ENCODE measurements at regions not wholly inside any gene's neighbourhood (a gene's known extent, or its start where the extent isn't known, plus 50 kb on each side); places are given as distances from the start of the nearest gene placed in this dataset.

DNA sequence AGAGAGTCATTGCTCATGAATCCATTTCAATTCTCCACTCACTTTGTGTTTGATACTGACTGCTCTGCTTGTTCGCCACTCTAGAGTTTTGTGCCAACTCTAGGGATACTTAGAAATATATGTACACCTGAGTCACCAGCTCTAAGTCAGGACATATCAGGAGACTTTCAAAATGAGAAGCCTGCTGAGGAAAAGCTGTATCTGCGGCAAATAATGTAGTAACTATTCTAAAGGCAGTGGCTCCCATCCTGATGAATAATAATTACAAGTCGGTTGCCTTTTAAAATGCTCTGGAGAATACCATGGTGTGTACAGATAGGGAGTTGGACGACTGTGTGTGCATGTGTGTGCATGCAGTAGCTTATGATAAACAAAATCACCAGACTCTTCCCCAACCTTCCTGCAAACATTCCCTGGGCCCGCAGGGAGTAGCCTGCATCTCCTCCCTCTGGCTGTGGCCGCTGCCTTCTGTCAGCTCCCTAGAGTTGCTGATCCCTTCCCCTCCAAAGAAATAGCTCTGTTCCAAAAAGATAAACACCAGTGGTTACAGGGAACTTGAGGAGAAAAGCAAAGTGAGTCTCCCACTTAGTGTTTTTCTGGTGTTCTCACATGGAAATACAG, 346.3 kb upstream of the UMPS start:
- no peak for DNase-seq (ENCODE audit: low read depth, low spot score)
- Histone ChIP-seq H3K27me3 (ENCODE audit: control insufficient read depth, insufficient read depth, low read length) (peaks cover 48% of the 10 kb centered on the region), H3K4me1 (ENCODE audit: control insufficient read depth, insufficient read depth, low read length) (no peaks in the 10 kb centered on the region), H3K27ac (ENCODE audit: low read length) (no peak overlapping the region), H3K36me3 (ENCODE audit: control insufficient read depth, insufficient read depth, low read length) (no peaks in the 10 kb centered on the region), H3K4me3 (ENCODE audit: low read depth in 2 of 2, low read length in 2 of 2) (no peak overlapping the region), H3K9me3 (ENCODE audit: control insufficient read depth, insufficient read depth, low read depth, low read length) (no peaks in the 10 kb centered on the region)
- no TSS peak for BruUV-seq (replicated peaks)
- in situ Hi-C loops (cut with HindIII; ENCODE audit: low pct_unique_long_range_greater_than_20kb, low sequenced_read_pairs): no loop called here
- intact Hi-C loops (cut with micrococcal nuclease; ENCODE audit: unreplicated experiment): no loop called here
- no peak for ATAC-seq
- no peak for TF ChIP-seq POLR2AphosphoS5 (IDR thresholded peaks at IDR 0.05; ENCODE audit: low read depth, low read length)
- TF ChIP-seq SIN3A (IDR thresholded peaks at IDR 0.05; ENCODE audit: borderline replicate concordance, insufficient read depth, low read depth, low read length): no peak
- no peak for TF ChIP-seq TCF7L2 (IDR thresholded peaks at IDR 0.05; ENCODE audit: low read depth, low read length)
- TF ChIP-seq, protein P1, sequence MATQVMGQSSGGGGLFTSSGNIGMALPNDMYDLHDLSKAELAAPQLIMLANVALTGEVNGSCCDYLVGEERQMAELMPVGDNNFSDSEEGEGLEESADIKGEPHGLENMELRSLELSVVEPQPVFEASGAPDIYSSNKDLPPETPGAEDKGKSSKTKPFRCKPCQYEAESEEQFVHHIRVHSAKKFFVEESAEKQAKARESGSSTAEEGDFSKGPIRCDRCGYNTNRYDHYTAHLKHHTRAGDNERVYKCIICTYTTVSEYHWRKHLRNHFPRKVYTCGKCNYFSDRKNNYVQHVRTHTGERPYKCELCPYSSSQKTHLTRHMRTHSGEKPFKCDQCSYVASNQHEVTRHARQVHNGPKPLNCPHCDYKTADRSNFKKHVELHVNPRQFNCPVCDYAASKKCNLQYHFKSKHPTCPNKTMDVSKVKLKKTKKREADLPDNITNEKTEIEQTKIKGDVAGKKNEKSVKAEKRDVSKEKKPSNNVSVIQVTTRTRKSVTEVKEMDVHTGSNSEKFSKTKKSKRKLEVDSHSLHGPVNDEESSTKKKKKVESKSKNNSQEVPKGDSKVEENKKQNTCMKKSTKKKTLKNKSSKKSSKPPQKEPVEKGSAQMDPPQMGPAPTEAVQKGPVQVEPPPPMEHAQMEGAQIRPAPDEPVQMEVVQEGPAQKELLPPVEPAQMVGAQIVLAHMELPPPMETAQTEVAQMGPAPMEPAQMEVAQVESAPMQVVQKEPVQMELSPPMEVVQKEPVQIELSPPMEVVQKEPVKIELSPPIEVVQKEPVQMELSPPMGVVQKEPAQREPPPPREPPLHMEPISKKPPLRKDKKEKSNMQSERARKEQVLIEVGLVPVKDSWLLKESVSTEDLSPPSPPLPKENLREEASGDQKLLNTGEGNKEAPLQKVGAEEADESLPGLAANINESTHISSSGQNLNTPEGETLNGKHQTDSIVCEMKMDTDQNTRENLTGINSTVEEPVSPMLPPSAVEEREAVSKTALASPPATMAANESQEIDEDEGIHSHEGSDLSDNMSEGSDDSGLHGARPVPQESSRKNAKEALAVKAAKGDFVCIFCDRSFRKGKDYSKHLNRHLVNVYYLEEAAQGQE (IDR thresholded peaks at IDR 0.05; ENCODE audit: insufficient read depth in 1 of 2, low read depth in 2 of 2, low read length in 1 of 2): no peak
- TF ChIP-seq, protein P2, sequence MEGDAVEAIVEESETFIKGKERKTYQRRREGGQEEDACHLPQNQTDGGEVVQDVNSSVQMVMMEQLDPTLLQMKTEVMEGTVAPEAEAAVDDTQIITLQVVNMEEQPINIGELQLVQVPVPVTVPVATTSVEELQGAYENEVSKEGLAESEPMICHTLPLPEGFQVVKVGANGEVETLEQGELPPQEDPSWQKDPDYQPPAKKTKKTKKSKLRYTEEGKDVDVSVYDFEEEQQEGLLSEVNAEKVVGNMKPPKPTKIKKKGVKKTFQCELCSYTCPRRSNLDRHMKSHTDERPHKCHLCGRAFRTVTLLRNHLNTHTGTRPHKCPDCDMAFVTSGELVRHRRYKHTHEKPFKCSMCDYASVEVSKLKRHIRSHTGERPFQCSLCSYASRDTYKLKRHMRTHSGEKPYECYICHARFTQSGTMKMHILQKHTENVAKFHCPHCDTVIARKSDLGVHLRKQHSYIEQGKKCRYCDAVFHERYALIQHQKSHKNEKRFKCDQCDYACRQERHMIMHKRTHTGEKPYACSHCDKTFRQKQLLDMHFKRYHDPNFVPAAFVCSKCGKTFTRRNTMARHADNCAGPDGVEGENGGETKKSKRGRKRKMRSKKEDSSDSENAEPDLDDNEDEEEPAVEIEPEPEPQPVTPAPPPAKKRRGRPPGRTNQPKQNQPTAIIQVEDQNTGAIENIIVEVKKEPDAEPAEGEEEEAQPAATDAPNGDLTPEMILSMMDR (IDR thresholded peaks at IDR 0.05): no peak
- CTCF ChIA-PET: no interaction called here
- POLR2A ChIA-PET: no interaction called here

DNA sequence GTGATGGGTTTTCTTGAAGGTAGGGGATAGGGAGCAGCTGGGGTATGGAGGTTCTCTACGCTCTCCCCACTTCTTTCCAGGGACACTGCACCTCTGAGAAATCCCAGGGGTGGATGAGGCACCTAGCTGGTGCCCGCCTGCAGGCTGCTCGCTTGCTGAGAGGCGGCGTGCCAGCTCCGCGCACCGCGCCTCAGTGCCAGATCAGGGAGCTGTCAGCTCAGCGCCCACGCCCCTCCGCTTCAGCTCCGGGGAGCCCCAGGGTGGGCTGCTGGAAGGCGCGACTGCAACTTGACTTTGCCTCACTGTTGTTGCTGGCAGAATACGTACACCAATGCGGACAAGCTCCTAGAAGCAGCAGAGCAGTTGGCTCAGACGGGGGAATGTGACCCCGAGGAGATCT, 345.7 kb upstream of the UMPS start:
- Histone ChIP-seq H3K4me3 (ENCODE audit: low read depth in 2 of 2, low read length in 2 of 2) (no peak overlapping the region), H3K27me3 (ENCODE audit: control insufficient read depth, insufficient read depth, low read length) (peaks cover 53% of the 10 kb centered on the region), H3K4me1 (ENCODE audit: control insufficient read depth, insufficient read depth, low read length) (no peaks in the 10 kb centered on the region), H3K36me3 (ENCODE audit: control insufficient read depth, insufficient read depth, low read length) (no peaks in the 10 kb centered on the region), H3K27ac (ENCODE audit: low read length) (no peak overlapping the region), H3K9me3 (ENCODE audit: control insufficient read depth, insufficient read depth, low read depth, low read length) (no peaks in the 10 kb centered on the region)
- intact Hi-C loops (cut with micrococcal nuclease; ENCODE audit: unreplicated experiment) (no loop called here), in situ Hi-C loops (cut with HindIII; ENCODE audit: low pct_unique_long_range_greater_than_20kb, low sequenced_read_pairs) (no loop called here)
- ChIA-PET CTCF (no interaction called here), POLR2A (no interaction called here)
- no peak for ATAC-seq
- TF ChIP-seq POLR2AphosphoS5 (IDR thresholded peaks at IDR 0.05; ENCODE audit: low read depth, low read length): no peak
- TF ChIP-seq, protein P1 (IDR thresholded peaks at IDR 0.05; ENCODE audit: insufficient read depth in 1 of 2, low read depth in 2 of 2, low read length in 1 of 2): no peak
- TF ChIP-seq, protein P2 (IDR thresholded peaks at IDR 0.05): no peak
- TF ChIP-seq TCF7L2 (IDR thresholded peaks at IDR 0.05; ENCODE audit: low read depth, low read length): no peak
- no peak for TF ChIP-seq SIN3A (IDR thresholded peaks at IDR 0.05; ENCODE audit: borderline replicate concordance, insufficient read depth, low read depth, low read length)
- no TSS peak for BruUV-seq (replicated peaks)
- DNase-seq (ENCODE audit: low read depth, low spot score): no peak
